HG02852 (cell line): ENCODE measurements at regions not wholly inside any gene's neighbourhood (a gene's known extent, or its start where the extent isn't known, plus 50 kb on each side); places are given as distances from the start of the nearest gene placed in this dataset.

Experiments used
- ATAC-seq: cut with Tn5 transposase; IDR thresholded peaks from one replicate; pipeline ENCODE4 v1.9.1; 2021; ENCODE audit warnings: mild to moderate bottlenecking, moderate library complexity; ENCODE audit not compliant: unreplicated experiment

- ATAC-seq = no peak
These were observed 190.9 kb upstream of the TUT7 start for GRCh38 chr9:86545090-86545489.

GRCh38 chr9:86541014-86541570 lies 186.9 kb upstream of the TUT7 start:
- no peak for ATAC-seq

- no peak for ATAC-seq
These were observed 181.3 kb upstream of the TUT7 start for GRCh38 chr9:86535406-86535915.

GRCh38 chr9:86534572-86535258 lies 180.5 kb upstream of the TUT7 start:
- ATAC-seq = no peak

- no peak for ATAC-seq
These were observed 177.9 kb upstream of the TUT7 start for GRCh38 chr9:86531971-86532640.

- no peak for ATAC-seq
These were observed 177.2 kb upstream of the TUT7 start for GRCh38 chr9:86531273-86531970.

GRCh38 chr9:86529496-86530275 lies 175.5 kb upstream of the TUT7 start:
- no peak for ATAC-seq

- no peak for ATAC-seq
These were observed 171.8 kb upstream of the TUT7 start for GRCh38 chr9:86526021-86526420.

GRCh38 chr9:86525182-86525581 lies 171.0 kb upstream of the TUT7 start:
- no peak for ATAC-seq

GRCh38 chr9:86521977-86522376 lies 167.8 kb upstream of the TUT7 start:
- ATAC-seq = no peak

GRCh38 chr9:86521322-86521721 lies 167.1 kb upstream of the TUT7 start:
- no peak for ATAC-seq

GRCh38 chr9:86519066-86519615 lies 164.9 kb upstream of the TUT7 start:
- ATAC-seq = no peak

GRCh38 chr9:86517475-86517874 lies 163.3 kb upstream of the TUT7 start:
- ATAC-seq = no peak

GRCh38 chr9:86516564-86516963 lies 162.4 kb upstream of the TUT7 start:
- ATAC-seq = no peak

GRCh38 chr9:86515221-86515620 lies 161.0 kb upstream of the TUT7 start:
- no peak for ATAC-seq

GRCh38 chr9:86513429-86513828 lies 159.2 kb upstream of the TUT7 start:
- no peak for ATAC-seq

- ATAC-seq = no peak
These were observed 158.7 kb upstream of the TUT7 start for GRCh38 chr9:86512929-86513328.

GRCh38 chr9:86511614-86512360 lies 157.6 kb upstream of the TUT7 start:
- ATAC-seq = no peak

GRCh38 chr9:86508208-86508903 lies 154.1 kb upstream of the TUT7 start:
- ATAC-seq = peak; percentile 85
